ENCODE measurements at regions not wholly inside any gene's neighbourhood (a gene's known extent, or its start where the extent isn't known, plus 50 kb on each side); places are given as distances from the start of the nearest gene placed in this dataset.

GRCh38 chr1:25021591-25022215, 91.6 kb upstream of the RUNX3 start:
- ChIA-PET CTCF (no interaction called here), POLR2A (interaction anchor here (0.6 kb wide), 1 partner anchor 11 kb away, joined by 8 read pairs; no protein-coding TSS in a partner anchor)
- Histone ChIP-seq H3K4me1 (ENCODE audit: control insufficient read depth, insufficient read depth, low read length) (peaks cover 8% of the 10 kb centered on the region), H3K27me3 (ENCODE audit: control insufficient read depth, insufficient read depth, low read length) (no peaks in the 10 kb centered on the region), H3K27ac (ENCODE audit: low read length) (no peak overlapping the region), H3K36me3 (ENCODE audit: control insufficient read depth, insufficient read depth, low read length) (no peaks in the 10 kb centered on the region), H3K9me3 (ENCODE audit: control insufficient read depth, insufficient read depth, low read depth, low read length) (no peaks in the 10 kb centered on the region), H3K4me3 (ENCODE audit: low read depth in 2 of 2, low read length in 2 of 2) (no peak overlapping the region)
- intact Hi-C loops (cut with micrococcal nuclease; ENCODE audit: unreplicated experiment) (no loop called here), in situ Hi-C loops (cut with HindIII; ENCODE audit: low pct_unique_long_range_greater_than_20kb, low sequenced_read_pairs) (no loop called here)
- BruUV-seq (replicated peaks) = no TSS peak
- ATAC-seq = no peak
- no peak for DNase-seq (ENCODE audit: low read depth, low spot score)
- no peak for TF ChIP-seq SIN3A (IDR thresholded peaks at IDR 0.05; ENCODE audit: borderline replicate concordance, insufficient read depth, low read depth, low read length)
- no peak for TF ChIP-seq REST (IDR thresholded peaks at IDR 0.05; ENCODE audit: insufficient read depth in 1 of 2, low read depth in 2 of 2, low read length in 1 of 2)
- no peak for TF ChIP-seq POLR2AphosphoS5 (IDR thresholded peaks at IDR 0.05; ENCODE audit: low read depth, low read length)
- TF ChIP-seq CTCF (IDR thresholded peaks at IDR 0.05) = no peak
- TF ChIP-seq TCF7L2 (IDR thresholded peaks at IDR 0.05; ENCODE audit: low read depth, low read length) = no peak

- no peak overlapping the region for H3K4me3 ChIP-seq (ENCODE audit: low read depth in 2 of 2, low read length in 2 of 2)
- no TSS peak for BruUV-seq (replicated peaks)
- peaks cover 8% of the 10 kb centered on the region for H3K4me1 ChIP-seq (ENCODE audit: control insufficient read depth, insufficient read depth, low read length)
- ChIA-PET CTCF (no interaction called here), POLR2A (no interaction called here)
- no peaks in the 10 kb centered on the region for H3K27me3 ChIP-seq (ENCODE audit: control insufficient read depth, insufficient read depth, low read length)
- ATAC-seq = peak; percentile 29; the same call in 1 of the 2 replicates
- in situ Hi-C loops (cut with HindIII; ENCODE audit: low pct_unique_long_range_greater_than_20kb, low sequenced_read_pairs) = no loop called here
- TF ChIP-seq CTCF (IDR thresholded peaks at IDR 0.05) (no peak), REST (IDR thresholded peaks at IDR 0.05; ENCODE audit: insufficient read depth in 1 of 2, low read depth in 2 of 2, low read length in 1 of 2) (no peak), TCF7L2 (IDR thresholded peaks at IDR 0.05; ENCODE audit: low read depth, low read length) (no peak), POLR2AphosphoS5 (IDR thresholded peaks at IDR 0.05; ENCODE audit: low read depth, low read length) (no peak), SIN3A (IDR thresholded peaks at IDR 0.05; ENCODE audit: borderline replicate concordance, insufficient read depth, low read depth, low read length) (no peak)
- H3K27ac ChIP-seq (ENCODE audit: low read length) = no peak overlapping the region
- H3K36me3 ChIP-seq (ENCODE audit: control insufficient read depth, insufficient read depth, low read length) = no peaks in the 10 kb centered on the region
- DNase-seq (ENCODE audit: low read depth, low spot score) = no peak
- intact Hi-C loops (cut with micrococcal nuclease; ENCODE audit: unreplicated experiment) = no loop called here
- no peaks in the 10 kb centered on the region for H3K9me3 ChIP-seq (ENCODE audit: control insufficient read depth, insufficient read depth, low read depth, low read length)
Measured at GRCh38 chr1:25020851-25021590, 90.9 kb upstream of the RUNX3 start.
